ENCODE measurements at regions not wholly inside any gene's neighbourhood (a gene's known extent, or its start where the extent isn't known, plus 50 kb on each side); places are given as distances from the start of the nearest gene placed in this dataset.
A peak's percentile ranks its signal among the peaks of the same experiment; 100 is the strongest.

GRCh38 chr3:70486414-70487017 lies 174.1 kb upstream of the MDFIC2 start (continued):
- no peak for TF ChIP-seq ZNF425 (CRISPR knock-in tag; conservative IDR thresholded peaks at IDR 0.05)
- no peak for TF ChIP-seq ATF1 (CRISPR knock-in tag; IDR thresholded peaks at IDR 0.05)
- TF ChIP-seq ZNF423 (CRISPR knock-in tag; IDR thresholded peaks at IDR 0.05): no peak

DNA sequence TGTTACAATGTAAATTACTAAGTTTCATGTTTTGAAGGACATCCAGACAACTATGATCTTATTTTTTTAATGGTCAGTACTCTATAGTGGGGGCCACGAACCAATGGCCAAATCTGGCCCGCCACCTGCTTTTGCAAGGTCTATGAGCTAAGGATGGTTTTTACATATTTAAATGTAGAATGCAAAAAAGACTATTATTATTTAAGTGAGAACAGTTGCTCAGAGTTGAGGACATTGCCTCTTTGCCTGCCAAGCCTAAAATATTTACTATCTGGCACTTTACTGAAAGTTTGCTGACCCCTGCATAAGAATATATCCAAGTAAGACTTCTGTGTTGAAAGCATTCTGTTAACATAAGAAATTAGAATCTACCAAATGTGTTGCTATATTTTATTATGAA lies 163.7 kb upstream of the MDFIC2 start:
- POLR2A ChIA-PET: no interaction called here
- ATAC-seq (peak; percentile 60), DNase-seq (ENCODE audit: low spot score) (no peak)
- H3K9me3 Mint-ChIP-seq: peaks cover 58% of the 10 kb centered on the region
- no peak for TF ChIP-seq USF2 (CRISPR knock-in tag; IDR thresholded peaks at IDR 0.05)
- no peak for TF ChIP-seq ZNF423 (CRISPR knock-in tag; IDR thresholded peaks at IDR 0.05)
- no peak for TF ChIP-seq ATF1 (CRISPR knock-in tag; IDR thresholded peaks at IDR 0.05)
- no peak for TF ChIP-seq ZNF512 (CRISPR knock-in tag; IDR thresholded peaks at IDR 0.05; ENCODE audit: borderline replicate concordance)
- no peak for TF ChIP-seq NR1H2 (CRISPR knock-in tag; IDR thresholded peaks at IDR 0.05)
- TF ChIP-seq, protein P1, sequence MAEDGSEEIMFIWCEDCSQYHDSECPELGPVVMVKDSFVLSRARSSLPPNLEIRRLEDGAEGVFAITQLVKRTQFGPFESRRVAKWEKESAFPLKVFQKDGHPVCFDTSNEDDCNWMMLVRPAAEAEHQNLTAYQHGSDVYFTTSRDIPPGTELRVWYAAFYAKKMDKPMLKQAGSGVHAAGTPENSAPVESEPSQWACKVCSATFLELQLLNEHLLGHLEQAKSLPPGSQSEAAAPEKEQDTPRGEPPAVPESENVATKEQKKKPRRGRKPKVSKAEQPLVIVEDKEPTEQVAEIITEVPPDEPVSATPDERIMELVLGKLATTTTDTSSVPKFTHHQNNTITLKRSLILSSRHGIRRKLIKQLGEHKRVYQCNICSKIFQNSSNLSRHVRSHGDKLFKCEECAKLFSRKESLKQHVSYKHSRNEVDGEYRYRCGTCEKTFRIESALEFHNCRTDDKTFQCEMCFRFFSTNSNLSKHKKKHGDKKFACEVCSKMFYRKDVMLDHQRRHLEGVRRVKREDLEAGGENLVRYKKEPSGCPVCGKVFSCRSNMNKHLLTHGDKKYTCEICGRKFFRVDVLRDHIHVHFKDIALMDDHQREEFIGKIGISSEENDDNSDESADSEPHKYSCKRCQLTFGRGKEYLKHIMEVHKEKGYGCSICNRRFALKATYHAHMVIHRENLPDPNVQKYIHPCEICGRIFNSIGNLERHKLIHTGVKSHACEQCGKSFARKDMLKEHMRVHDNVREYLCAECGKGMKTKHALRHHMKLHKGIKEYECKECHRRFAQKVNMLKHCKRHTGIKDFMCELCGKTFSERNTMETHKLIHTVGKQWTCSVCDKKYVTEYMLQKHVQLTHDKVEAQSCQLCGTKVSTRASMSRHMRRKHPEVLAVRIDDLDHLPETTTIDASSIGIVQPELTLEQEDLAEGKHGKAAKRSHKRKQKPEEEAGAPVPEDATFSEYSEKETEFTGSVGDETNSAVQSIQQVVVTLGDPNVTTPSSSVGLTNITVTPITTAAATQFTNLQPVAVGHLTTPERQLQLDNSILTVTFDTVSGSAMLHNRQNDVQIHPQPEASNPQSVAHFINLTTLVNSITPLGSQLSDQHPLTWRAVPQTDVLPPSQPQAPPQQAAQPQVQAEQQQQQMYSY (CRISPR knock-in tag; IDR thresholded peaks at IDR 0.05): no peak
- peaks cover 52% of the 10 kb centered on the region for H3K4me1 Mint-ChIP-seq
- peak overlapping the region; percentile 94 for H3K27ac Mint-ChIP-seq
- peaks cover 60% of the 10 kb centered on the region for H3K36me3 Mint-ChIP-seq
- H3K4me3 Mint-ChIP-seq: no peak overlapping the region
- CTCF ChIA-PET: no interaction called here
- H3K27me3 Mint-ChIP-seq (ENCODE audit: low read depth): peaks cover 3% of the 10 kb centered on the region

- peaks cover 19% of the 10 kb centered on the region for H3K9me3 Mint-ChIP-seq
- ChIA-PET POLR2A (no interaction called here), CTCF (no interaction called here)
- no peak for DNase-seq (ENCODE audit: low spot score)
- peaks cover 22% of the 10 kb centered on the region for H3K36me3 Mint-ChIP-seq
- no peaks in the 10 kb centered on the region; the same call in 1 of the 2 replicates for H3K27me3 Mint-ChIP-seq (ENCODE audit: low read depth)
- H3K4me3 Mint-ChIP-seq: no peak overlapping the region
- peaks cover 44% of the 10 kb centered on the region for H3K4me1 Mint-ChIP-seq
- H3K27ac Mint-ChIP-seq: no peak overlapping the region
- no peak for ATAC-seq
- TF ChIP-seq IRF2 (CRISPR knock-in tag; IDR thresholded peaks at IDR 0.05; ENCODE audit: borderline replicate concordance, low read depth): no peak
- no peak for TF ChIP-seq ZNF219 (CRISPR knock-in tag; IDR thresholded peaks at IDR 0.05; ENCODE audit: borderline replicate concordance)
- TF ChIP-seq TCF7 (CRISPR knock-in tag; IDR thresholded peaks at IDR 0.05; ENCODE audit: low read depth): no peak
- TF ChIP-seq JAZF1 (CRISPR knock-in tag; IDR thresholded peaks at IDR 0.05): no peak
- TF ChIP-seq, protein P2, sequence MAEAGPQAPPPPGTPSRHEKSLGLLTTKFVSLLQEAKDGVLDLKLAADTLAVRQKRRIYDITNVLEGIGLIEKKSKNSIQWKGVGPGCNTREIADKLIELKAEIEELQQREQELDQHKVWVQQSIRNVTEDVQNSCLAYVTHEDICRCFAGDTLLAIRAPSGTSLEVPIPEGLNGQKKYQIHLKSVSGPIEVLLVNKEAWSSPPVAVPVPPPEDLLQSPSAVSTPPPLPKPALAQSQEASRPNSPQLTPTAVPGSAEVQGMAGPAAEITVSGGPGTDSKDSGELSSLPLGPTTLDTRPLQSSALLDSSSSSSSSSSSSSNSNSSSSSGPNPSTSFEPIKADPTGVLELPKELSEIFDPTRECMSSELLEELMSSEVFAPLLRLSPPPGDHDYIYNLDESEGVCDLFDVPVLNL (CRISPR knock-in tag; IDR thresholded peaks at IDR 0.05; ENCODE audit: borderline replicate concordance, low read depth): no peak
- TF ChIP-seq, protein P3, sequence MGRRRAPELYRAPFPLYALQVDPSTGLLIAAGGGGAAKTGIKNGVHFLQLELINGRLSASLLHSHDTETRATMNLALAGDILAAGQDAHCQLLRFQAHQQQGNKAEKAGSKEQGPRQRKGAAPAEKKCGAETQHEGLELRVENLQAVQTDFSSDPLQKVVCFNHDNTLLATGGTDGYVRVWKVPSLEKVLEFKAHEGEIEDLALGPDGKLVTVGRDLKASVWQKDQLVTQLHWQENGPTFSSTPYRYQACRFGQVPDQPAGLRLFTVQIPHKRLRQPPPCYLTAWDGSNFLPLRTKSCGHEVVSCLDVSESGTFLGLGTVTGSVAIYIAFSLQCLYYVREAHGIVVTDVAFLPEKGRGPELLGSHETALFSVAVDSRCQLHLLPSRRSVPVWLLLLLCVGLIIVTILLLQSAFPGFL (CRISPR knock-in tag; IDR thresholded peaks at IDR 0.05; ENCODE audit: borderline replicate concordance): no peak
- TF ChIP-seq ZNF423 (CRISPR knock-in tag; IDR thresholded peaks at IDR 0.05): no peak
- TF ChIP-seq ETV6 (CRISPR knock-in tag; IDR thresholded peaks at IDR 0.05): no peak
- TF ChIP-seq ZNF425 (CRISPR knock-in tag; conservative IDR thresholded peaks at IDR 0.05): no peak
- no peak for TF ChIP-seq FOXJ3 (CRISPR knock-in tag; IDR thresholded peaks at IDR 0.05; ENCODE audit: borderline replicate concordance)
- TF ChIP-seq FOXP1 (CRISPR knock-in tag; IDR thresholded peaks at IDR 0.05; ENCODE audit: borderline replicate concordance): no peak
Observed at GRCh38 chr3:70471464-70472342, 159.3 kb upstream of the MDFIC2 start.

All from WTC11 (cell line).